NCI-H446 treated with DMSO at 0.1 percent for 48 hours (cell line): ENCODE measurements at regions not wholly inside any gene's neighbourhood (a gene's known extent, or its start where the extent isn't known, plus 50 kb on each side); places are given as distances from the start of the nearest gene placed in this dataset.

Experiments used
- DNase-seq: peaks from one replicate; lab custom pipeline; 2025; lab: John Stamatoyannopoulos, UW

GRCh38 chr21:14722841-14723483 lies 176.8 kb upstream of the SAMSN1 start:
- no peak for DNase-seq

GRCh38 chr21:14720237-14720636 lies 174.1 kb upstream of the SAMSN1 start:
- DNase-seq, result no peak

- no peak for DNase-seq
Observed at GRCh38 chr21:14718951-14719350, 172.8 kb upstream of the SAMSN1 start.

- no peak for DNase-seq
Observed at GRCh38 chr21:14716761-14717396, 170.8 kb upstream of the SAMSN1 start.

- no peak for DNase-seq
Observed at GRCh38 chr21:14713109-14713508, 167.0 kb upstream of the SAMSN1 start.

- DNase-seq, result no peak
Observed at GRCh38 chr21:14712121-14712715, 166.1 kb upstream of the SAMSN1 start.

GRCh38 chr21:14711287-14711686 lies 165.2 kb upstream of the SAMSN1 start:
- DNase-seq, result no peak

- no peak for DNase-seq
Observed at GRCh38 chr21:14707511-14708020, 161.5 kb upstream of the SAMSN1 start.

GRCh38 chr21:14706712-14707510 lies 160.8 kb upstream of the SAMSN1 start:
- DNase-seq, result no peak

GRCh38 chr21:14699433-14700407 lies 153.6 kb upstream of the SAMSN1 start:
- DNase-seq, result no peak

GRCh38 chr21:14697769-14698168 lies 151.7 kb upstream of the SAMSN1 start:
- no peak for DNase-seq

GRCh38 chr21:14694817-14695216 lies 148.7 kb upstream of the SAMSN1 start:
- DNase-seq, result no peak

GRCh38 chr21:14693997-14694396 lies 147.9 kb upstream of the SAMSN1 start:
- DNase-seq, result no peak

GRCh38 chr21:14691914-14692313 lies 145.8 kb upstream of the SAMSN1 start:
- no peak for DNase-seq

GRCh38 chr21:14690886-14691285 lies 144.8 kb upstream of the SAMSN1 start:
- no peak for DNase-seq

- no peak for DNase-seq
Observed at GRCh38 chr21:14688936-14689335, 142.8 kb upstream of the SAMSN1 start.

GRCh38 chr21:14688412-14688811 lies 142.3 kb upstream of the SAMSN1 start:
- no peak for DNase-seq

GRCh38 chr21:14687268-14687625 lies 141.1 kb upstream of the SAMSN1 start:
- DNase-seq, result no peak

- DNase-seq, result no peak
Observed at GRCh38 chr21:14686466-14687267, 140.6 kb upstream of the SAMSN1 start.

GRCh38 chr21:14685568-14685967 lies 139.5 kb upstream of the SAMSN1 start:
- no peak for DNase-seq

GRCh38 chr21:14684071-14684470 lies 138.0 kb upstream of the SAMSN1 start:
- no peak for DNase-seq
